Fibroblast of pulmonary artery (primary cell): ENCODE measurements at regions not wholly inside any gene's neighbourhood (a gene's known extent, or its start where the extent isn't known, plus 50 kb on each side); places are given as distances from the start of the nearest gene placed in this dataset.

Source experiments
- DNase-seq: peaks from one replicate; pipeline ENCODE4 v3.0.0-alpha.2; 2010; ENCODE audit warnings: low read depth
- H3K4me3 ChIP-seq: replicated peaks from 2 replicates; pipeline ENCODE4 v1.5.1; 2011; ENCODE audit warnings: low read depth, mild to moderate bottlenecking, control low read depth, low read length, moderate library complexity
- CTCF ChIP-seq: IDR thresholded peaks from 2 replicates; pipeline ENCODE4 v1.5.1; 2011; ENCODE audit warnings: mild to moderate bottlenecking, control low read depth, low read length, inconsistent platforms; ENCODE audit errors: missing control alignments

- H3K4me3 ChIP-seq, result no peak overlapping the region
- DNase-seq, result no peak
- no peak for TF ChIP-seq CTCF
Observed at GRCh38 chr7:81280531-81280930, 361.7 kb upstream of the SEMA3C start.

GRCh38 chr7:81277691-81278090 lies 358.8 kb upstream of the SEMA3C start:
- no peak overlapping the region for H3K4me3 ChIP-seq
- TF ChIP-seq CTCF, result no peak
- no peak for DNase-seq

GRCh38 chr7:81273601-81274397 lies 354.9 kb upstream of the SEMA3C start:
- DNase-seq, result no peak
- H3K4me3 ChIP-seq, result no peak overlapping the region
- no peak for TF ChIP-seq CTCF

- TF ChIP-seq CTCF, result no peak
Observed at GRCh38 chr7:81272176-81272575, 353.3 kb upstream of the SEMA3C start.

GRCh38 chr7:81268551-81268950 lies 349.7 kb upstream of the SEMA3C start:
- no peak overlapping the region for H3K4me3 ChIP-seq
- DNase-seq, result peak; percentile 20
- no peak for TF ChIP-seq CTCF

More at GRCh38 chr7:81272176-81272575, 353.3 kb upstream of the SEMA3C start:
- no peak for DNase-seq
- no peak overlapping the region for H3K4me3 ChIP-seq

- peak; percentile 75 for DNase-seq
- TF ChIP-seq CTCF, result no peak
- no peak overlapping the region for H3K4me3 ChIP-seq
Observed at GRCh38 chr7:81267508-81267907, 348.7 kb upstream of the SEMA3C start.

GRCh38 chr7:81264116-81264515 lies 345.3 kb upstream of the SEMA3C start:
- TF ChIP-seq CTCF, result no peak
- no peak overlapping the region for H3K4me3 ChIP-seq
- DNase-seq, result peak; percentile 27
